ENCODE measurements at regions not wholly inside any gene's neighbourhood (a gene's known extent, or its start where the extent isn't known, plus 50 kb on each side); places are given as distances from the start of the nearest gene placed in this dataset.

- TF ChIP-seq ARID4B (CRISPR knock-in tag; IDR thresholded peaks at IDR 0.05), result no peak
- no peak for TF ChIP-seq ZBTB8A (IDR thresholded peaks at IDR 0.05; ENCODE audit: partially characterized antibody)
- no peak for TF ChIP-seq TCF7 (IDR thresholded peaks at IDR 0.05; ENCODE audit: borderline replicate concordance)
- no peak for TF ChIP-seq SIRT6 (IDR thresholded peaks at IDR 0.05; ENCODE audit: low read depth, low read length)
- TF ChIP-seq HMG20A (CRISPR knock-in tag; conservative IDR thresholded peaks at IDR 0.05), result no peak
- peak; percentile 55; the same call in 1 of the 2 replicates for TF ChIP-seq SMARCA4 (IDR thresholded peaks at IDR 0.05)
- no peak for TF ChIP-seq YY1 (IDR thresholded peaks at IDR 0.05; ENCODE audit: borderline replicate concordance in 1 of 3, control insufficient read depth in 1 of 3, extremely low read depth in 1 of 3, insufficient read depth in 3 of 3, insufficient read length in 1 of 3, insufficient replicate concordance in 2 of 3, low read depth in 1 of 3, low read length in 2 of 3)
- TF ChIP-seq CREBBP (IDR thresholded peaks at IDR 0.05; ENCODE audit: low read depth, low read length), result no peak
- no peak for TF ChIP-seq ZBTB17 (CRISPR knock-in tag; IDR thresholded peaks at IDR 0.05)
- TF ChIP-seq STAT5A (IDR thresholded peaks at IDR 0.05; ENCODE audit: borderline replicate concordance, low read length), result peak; percentile 72
- no peak for TF ChIP-seq ZNF431 (CRISPR knock-in tag; IDR thresholded peaks at IDR 0.05)
- TF ChIP-seq ZNF239 (CRISPR knock-in tag; IDR thresholded peaks at IDR 0.05), result no peak
- TF ChIP-seq THRB (CRISPR knock-in tag; conservative IDR thresholded peaks at IDR 0.05), result no peak
- TF ChIP-seq ZBTB12 (CRISPR knock-in tag; IDR thresholded peaks at IDR 0.05), result no peak
- no peak for TF ChIP-seq TSHZ1 (CRISPR knock-in tag; IDR thresholded peaks at IDR 0.05)
- no peak for TF ChIP-seq PCBP1 (IDR thresholded peaks at IDR 0.05; ENCODE audit: low read depth, low read length, poor library complexity, severe bottlenecking)
- TF ChIP-seq E2F3 (CRISPR knock-in tag; IDR thresholded peaks at IDR 0.05), result no peak
Observed at GRCh38 chr7:94338921-94339371, 55.7 kb upstream of the COL1A2 start (continued).
